AG04450 (cell line): ENCODE measurements at regions not wholly inside any gene's neighbourhood (a gene's known extent, or its start where the extent isn't known, plus 50 kb on each side); places are given as distances from the start of the nearest gene placed in this dataset.

ENCODE experiments used
- CTCF ChIA-PET: fragments of 300-600, 350-600 bp; formaldehyde crosslinking; extraction: SDS; loops from one replicate; lab custom pipeline; 2022; ENCODE audit warnings: antibody characterized with exemption, inconsistent platforms; lab: Charles Lee
- POLR2A ChIA-PET: fragments of 350-600 bp; formaldehyde crosslinking; extraction: SDS; loops from one replicate; lab custom pipeline; 2021; ENCODE audit warnings: antibody characterized with exemption, inconsistent platforms; lab: Yijun Ruan, JAX
- DNase-seq: peaks from one replicate; pipeline ENCODE4 v3.0.0-alpha.2; 2011; ENCODE audit warnings: low read depth, low spot score
- H3K27ac ChIP-seq: one replicate; pipeline ENCODE4 v1.5.1; 2012; ENCODE audit warnings: low read depth, low read length, control low read depth
- H3K27me3 ChIP-seq: one replicate; pipeline ENCODE4 v1.6.0; 2012; ENCODE audit warnings: low read length; ENCODE audit not compliant: control insufficient read depth, insufficient read depth
- H3K4me3 ChIP-seq: 2 replicates; pipeline ENCODE4 v1.5.1; 2011; ENCODE audit warnings: mild to moderate bottlenecking, low read depth, low read length, control low read depth
- H3K9me3 ChIP-seq: 2 replicates; pipeline ENCODE4 v1.5.1; 2012; ENCODE audit warnings: low read length; ENCODE audit not compliant: control insufficient read depth, insufficient read depth
- CTCF ChIP-seq: IDR thresholded peaks from 2 replicates; pipeline ENCODE4 v1.5.1; 2011; ENCODE audit warnings: low read depth, low read length, control low read depth, inconsistent platforms

DNA sequence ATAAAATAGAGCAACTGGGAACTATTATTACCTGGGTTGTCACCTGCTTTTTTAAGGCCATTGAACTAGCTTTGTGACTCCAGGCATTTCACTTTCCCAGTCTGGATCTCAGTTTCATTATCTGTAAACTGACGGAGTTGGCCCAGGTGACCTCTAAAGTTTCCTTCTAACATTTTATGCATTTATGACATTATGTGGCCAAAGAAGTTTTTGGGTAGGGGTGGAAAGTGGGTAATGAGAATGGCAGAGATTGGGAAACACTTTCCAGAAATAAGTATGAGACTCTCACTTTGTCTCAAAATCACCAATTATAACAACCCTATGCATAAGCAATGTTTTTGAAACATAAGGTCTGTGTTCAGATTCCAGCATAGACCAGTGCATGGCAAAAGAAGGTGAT lies 99.1 kb upstream of the ARHGEF3 start:
- H3K27ac ChIP-seq: no peak overlapping the region
- ChIA-PET POLR2A (no interaction called here), CTCF (no interaction called here)
- H3K27me3 ChIP-seq: no peaks in the 10 kb centered on the region
- H3K4me3 ChIP-seq: no peak overlapping the region
- H3K9me3 ChIP-seq: no peaks in the 10 kb centered on the region
- no peak for TF ChIP-seq CTCF
- no peak for DNase-seq

DNA sequence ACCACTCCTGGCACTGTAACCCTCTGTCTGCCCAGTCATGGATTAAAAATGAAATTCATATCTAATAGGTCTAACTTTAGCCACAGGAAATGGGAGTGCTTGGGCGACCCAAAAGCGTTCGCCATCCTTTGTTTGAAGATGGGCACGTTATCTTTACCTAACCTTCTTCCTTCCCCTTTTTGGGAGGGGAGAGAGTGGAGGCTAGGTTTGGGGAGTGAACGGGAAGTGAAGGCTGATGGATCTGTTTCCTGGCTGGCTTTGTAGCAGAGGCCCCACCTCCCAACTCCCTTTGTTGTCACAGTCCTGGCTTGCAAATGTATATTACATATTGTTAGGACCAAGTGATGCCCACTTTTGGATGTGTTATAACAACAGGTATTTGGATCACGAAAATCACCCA lies 98.1 kb upstream of the ARHGEF3 start:
- Histone ChIP-seq H3K27me3 (no peaks in the 10 kb centered on the region), H3K9me3 (no peaks in the 10 kb centered on the region), H3K27ac (no peak overlapping the region), H3K4me3 (no peak overlapping the region)
- POLR2A ChIA-PET: no interaction called here
- no peak for TF ChIP-seq CTCF
- CTCF ChIA-PET: no interaction called here
- no peak for DNase-seq

DNA sequence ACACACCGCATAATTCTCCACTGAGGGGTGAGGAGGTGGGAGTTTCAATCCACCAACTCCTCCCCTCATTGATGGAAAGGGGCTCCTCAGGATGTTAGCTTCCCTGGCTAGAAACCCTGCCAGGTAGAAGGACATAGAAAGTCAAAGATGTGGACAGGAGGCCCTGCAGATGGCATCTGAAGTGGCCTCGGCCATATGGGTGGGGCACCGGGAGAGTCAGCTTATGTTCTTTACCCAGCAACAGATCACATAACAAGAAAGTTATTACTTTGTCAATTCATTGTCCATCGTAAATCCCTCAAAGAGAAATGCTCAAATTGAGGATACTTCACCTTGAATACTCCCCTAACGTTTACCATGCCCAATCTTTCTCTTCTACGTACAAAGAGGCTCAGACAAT lies 97.3 kb upstream of the ARHGEF3 start:
- H3K4me3 ChIP-seq: no peak overlapping the region
- H3K27ac ChIP-seq: no peak overlapping the region
- TF ChIP-seq CTCF: no peak
- no peaks in the 10 kb centered on the region for H3K27me3 ChIP-seq
- POLR2A ChIA-PET: no interaction called here
- CTCF ChIA-PET: interaction anchor here (0.5 kb wide), 1 partner anchor 196 kb away, joined by 4 read pairs; no protein-coding TSS in a partner anchor
- DNase-seq: no peak
- no peaks in the 10 kb centered on the region for H3K9me3 ChIP-seq

GRCh38 chr3:56896357-56896756 lies 94.6 kb upstream of the ARHGEF3 start:
- TF ChIP-seq CTCF: no peak
- H3K27me3 ChIP-seq: no peaks in the 10 kb centered on the region
- H3K4me3 ChIP-seq: no peak overlapping the region
- ChIA-PET POLR2A (no interaction called here), CTCF (no interaction called here)
- no peak overlapping the region for H3K27ac ChIP-seq
- H3K9me3 ChIP-seq: no peaks in the 10 kb centered on the region
- no peak for DNase-seq

DNA sequence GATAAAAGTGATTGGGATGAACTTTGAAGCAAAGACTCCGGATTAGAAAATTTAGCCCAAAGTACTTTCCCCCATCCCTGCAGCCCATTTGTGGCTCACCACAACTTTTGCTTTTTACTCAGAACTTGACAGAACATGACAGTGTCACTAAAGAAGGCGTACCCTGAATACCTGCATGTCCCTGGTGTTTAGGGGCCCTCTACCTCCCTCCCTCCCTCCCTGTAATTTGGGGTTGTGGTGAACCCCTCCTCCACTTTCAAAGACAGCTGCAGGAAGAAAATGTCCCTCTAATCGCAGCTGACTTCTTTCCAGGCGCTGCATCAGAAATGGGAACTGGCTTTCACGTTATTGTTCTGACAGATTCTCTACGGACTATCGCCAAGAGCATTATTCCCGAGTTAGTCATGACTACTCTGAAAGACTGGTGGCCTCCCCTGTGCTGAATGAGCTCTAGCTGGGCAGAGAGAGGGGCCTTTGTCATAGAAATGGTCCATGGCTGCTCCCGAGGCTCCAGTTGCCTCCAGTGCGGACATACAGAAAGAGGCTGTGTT lies 93.2 kb upstream of the ARHGEF3 start:
- no peaks in the 10 kb centered on the region for H3K27me3 ChIP-seq
- H3K4me3 ChIP-seq: no peak overlapping the region
- no peak for TF ChIP-seq CTCF
- H3K9me3 ChIP-seq: no peaks in the 10 kb centered on the region
- POLR2A ChIA-PET: no interaction called here
- no peak for DNase-seq
- CTCF ChIA-PET: no interaction called here
- no peak overlapping the region for H3K27ac ChIP-seq
